Esophagus squamous epithelium (tissue), 4 donors: ENCODE measurements at regions not wholly inside any gene's neighbourhood (a gene's known extent, or its start where the extent isn't known, plus 50 kb on each side); places are given as distances from the start of the nearest gene placed in this dataset.

Experiments used
- CTCF ChIP-seq, 6 experiments: fragments of 450-650 bp in 4 of 6; fragments of 200-600 bp in 2 of 6; sonication (generic) in 2 of 6; IDR thresholded peaks; one replicate each; pipeline ENCODE4 v1.5.1; 2016 to 2019; ENCODE audit warnings: antibody characterized with exemption in 6 of 6, mild to moderate bottlenecking in 4 of 6, moderate library complexity in 4 of 6
- POLR2A ChIP-seq, 4 donors: fragments of 450-650 bp; IDR thresholded peaks; one replicate each; pipeline ENCODE4 v1.6.1; 2017; ENCODE audit warnings: antibody characterized with exemption in 4 of 4, mild to moderate bottlenecking in 4 of 4, moderate library complexity in 3 of 4

GRCh38 chr10:4483811-4484210 lies 342.2 kb upstream of the AKR1E2 start:
- TF ChIP-seq CTCF (IDR thresholded peaks at IDR 0.05) (no peak), POLR2A (IDR thresholded peaks at IDR 0.05) (no peak)
